DMS 273 (cell line): ENCODE measurements at regions not wholly inside any gene's neighbourhood (a gene's known extent, or its start where the extent isn't known, plus 50 kb on each side); places are given as distances from the start of the nearest gene placed in this dataset.

Experiments used
- DNase-seq: peaks from one replicate; lab custom pipeline; 2025; ENCODE audit not compliant: unreplicated experiment; lab: John Stamatoyannopoulos, UW

- no peak for DNase-seq
Observed at GRCh38 chrX:124280294-124280902, 52.1 kb upstream of the TEX13D start.

GRCh38 chrX:124282580-124282979, 49.9 kb upstream of the TEX13D start:
- DNase-seq, result no peak
